ENCODE measurements at regions not wholly inside any gene's neighbourhood (a gene's known extent, or its start where the extent isn't known, plus 50 kb on each side); places are given as distances from the start of the nearest gene placed in this dataset.
"Not testable (repeated sequence)": the region's sequence is repeated elsewhere in the genome, so short reads cannot be mapped to it uniquely, and the experiment has no call there.

GRCh38 chr1:70556541-70556940 is 145.5 kb downstream of the CTH start:
- DNase-seq (ENCODE audit: low spot score) = no peak

- no peak for DNase-seq (ENCODE audit: low spot score)
Observed at GRCh38 chr1:70567167-70567566, 156.1 kb downstream of the CTH start.

GRCh38 chr1:70571191-70571590 is 160.1 kb downstream of the CTH start:
- no peak for DNase-seq (ENCODE audit: low spot score)

GRCh38 chr1:70573317-70573843 is 162.3 kb downstream of the CTH start:
- no peak for DNase-seq (ENCODE audit: low spot score)

GRCh38 chr1:70581661-70582060 is 170.6 kb downstream of the CTH start:
- DNase-seq (ENCODE audit: low spot score) = no peak

- no peak for DNase-seq (ENCODE audit: low spot score)
Observed at GRCh38 chr1:70583522-70583921, 172.5 kb downstream of the CTH start.

- no peak for DNase-seq (ENCODE audit: low spot score)
Observed at GRCh38 chr1:70586046-70586445, 175.0 kb downstream of the CTH start.

- DNase-seq (ENCODE audit: low spot score) = no peak
Observed at GRCh38 chr1:70587872-70588366, 176.9 kb downstream of the CTH start.

- not testable (repeated sequence) for DNase-seq (ENCODE audit: low spot score)
Observed at GRCh38 chr1:70593551-70593950, 182.5 kb downstream of the CTH start.

GRCh38 chr1:70608815-70609214 is 197.7 kb downstream of the CTH start:
- DNase-seq (ENCODE audit: low spot score) = no peak

- not testable (repeated sequence) for DNase-seq (ENCODE audit: low spot score)
Observed at GRCh38 chr1:70610164-70610563, 199.1 kb downstream of the CTH start.

GRCh38 chr1:70616946-70617345 is 205.9 kb downstream of the CTH start:
- no peak for DNase-seq (ENCODE audit: low spot score)

GRCh38 chr1:70617728-70618127 is 206.7 kb downstream of the CTH start:
- no peak for DNase-seq (ENCODE audit: low spot score)

- DNase-seq (ENCODE audit: low spot score) = no peak
Observed at GRCh38 chr1:70627910-70628309, 216.8 kb downstream of the CTH start.

GRCh38 chr1:70628973-70629372 is 217.9 kb downstream of the CTH start:
- DNase-seq (ENCODE audit: low spot score) = no peak

- no peak for DNase-seq (ENCODE audit: low spot score)
Observed at GRCh38 chr1:70633004-70633403, 221.9 kb downstream of the CTH start.

GRCh38 chr1:70635868-70636267 is 224.8 kb downstream of the CTH start:
- no peak for DNase-seq (ENCODE audit: low spot score)

- no peak for DNase-seq (ENCODE audit: low spot score)
Observed at GRCh38 chr1:70641868-70642267, 230.8 kb downstream of the CTH start.

- no peak for DNase-seq (ENCODE audit: low spot score)
Observed at GRCh38 chr1:70656361-70656760, 245.3 kb downstream of the CTH start.

- no peak for DNase-seq (ENCODE audit: low spot score)
Observed at GRCh38 chr1:70659891-70660290, 248.8 kb downstream of the CTH start.

- no peak for DNase-seq (ENCODE audit: low spot score)
Observed at GRCh38 chr1:70666381-70667140, 255.5 kb downstream of the CTH start.

- no peak for DNase-seq (ENCODE audit: low spot score)
Observed at GRCh38 chr1:70667494-70668170, 256.6 kb downstream of the CTH start.

- no peak for DNase-seq (ENCODE audit: low spot score)
Observed at GRCh38 chr1:70671006-70671405, 259.9 kb downstream of the CTH start.
